Trophoblast cell (in vitro differentiated cells and primary cell): ENCODE measurements at regions not wholly inside any gene's neighbourhood (a gene's known extent, or its start where the extent isn't known, plus 50 kb on each side); places are given as distances from the start of the nearest gene placed in this dataset.

Experiments used
- DNase-seq, 2 donors: peaks; one replicate each; pipeline ENCODE4 v3.0.0-alpha.2; 2016
- H2AFZ ChIP-seq: 2 replicates; pipeline ENCODE4 v1.6.1; 2013; ENCODE audit warnings: low read length, moderate library complexity, mild to moderate bottlenecking; ENCODE audit not compliant: insufficient read depth, poor library complexity
- H2AK5ac ChIP-seq: 2 replicates; pipeline ENCODE4 v1.6.1; 2013; ENCODE audit warnings: mild to moderate bottlenecking, low read length
- H2BK120ac ChIP-seq: 2 replicates; pipeline ENCODE4 v1.6.1; 2013; ENCODE audit warnings: low read length, mild to moderate bottlenecking, moderate library complexity; ENCODE audit not compliant: insufficient read depth, poor library complexity
- H2BK12ac ChIP-seq: 2 replicates; pipeline ENCODE4 v1.6.1; 2013; ENCODE audit warnings: mild to moderate bottlenecking, low read length, moderate library complexity
- H2BK5ac ChIP-seq: 2 replicates; pipeline ENCODE4 v1.6.1; 2013; ENCODE audit warnings: low read length, low read depth, moderate library complexity, mild to moderate bottlenecking; ENCODE audit not compliant: poor library complexity
- H3K14ac ChIP-seq: 2 replicates; pipeline ENCODE4 v1.6.1; 2013; ENCODE audit warnings: mild to moderate bottlenecking, low read length
- H3K18ac ChIP-seq: 2 replicates; pipeline ENCODE4 v1.6.1; 2013; ENCODE audit warnings: mild to moderate bottlenecking, low read length
- H3K23ac ChIP-seq: 2 replicates; pipeline ENCODE4 v1.6.1; 2013; ENCODE audit warnings: low read length
- H3K27ac ChIP-seq: 2 replicates; pipeline ENCODE4 v1.5.1; 2013; ENCODE audit warnings: low read depth, mild to moderate bottlenecking, inconsistent platforms, low read length, moderate library complexity
- H3K27me3 ChIP-seq: 2 replicates; pipeline ENCODE4 v1.6.1; 2013; ENCODE audit warnings: inconsistent platforms, mild to moderate bottlenecking, low read length, moderate library complexity; ENCODE audit not compliant: insufficient read depth
- H3K36me3 ChIP-seq, 2 experiments: 1 replicate in 1 of 2; 2 replicates in 1 of 2; pipeline ENCODE4 v1.6.1; 2013; ENCODE audit warnings: low read length in 2 of 2, mild to moderate bottlenecking in 2 of 2, moderate library complexity in 1 of 2; ENCODE audit not compliant: insufficient read depth in 2 of 2, control insufficient read depth in 1 of 2
- H3K4ac ChIP-seq: 2 replicates; pipeline ENCODE4 v1.6.1; 2013; ENCODE audit warnings: low read depth, mild to moderate bottlenecking, low read length, moderate library complexity
- H3K4me1 ChIP-seq, 2 experiments: 1 replicate in 1 of 2; 2 replicates in 1 of 2; pipeline ENCODE4 v1.6.1; 2013; ENCODE audit warnings: low read length in 2 of 2, mild to moderate bottlenecking in 2 of 2, moderate library complexity in 1 of 2; ENCODE audit not compliant: insufficient read depth in 2 of 2, control insufficient read depth in 1 of 2
- H3K4me2 ChIP-seq: 2 replicates; pipeline ENCODE4 v1.6.1; 2013; ENCODE audit warnings: inconsistent platforms, mild to moderate bottlenecking, low read length, moderate library complexity
- H3K4me3 ChIP-seq: 2 replicates; pipeline ENCODE4 v1.5.1; 2013; ENCODE audit warnings: mild to moderate bottlenecking, low read depth, low read length, inconsistent platforms
- H3K79me1 ChIP-seq: one replicate; pipeline ENCODE4 v1.6.1; 2013; ENCODE audit warnings: low read length
- H3K79me2 ChIP-seq: 2 replicates; pipeline ENCODE4 v1.6.1; 2013; ENCODE audit warnings: low read length, mild to moderate bottlenecking; ENCODE audit not compliant: control insufficient read depth, insufficient read depth, poor library complexity
- H3K9ac ChIP-seq: 2 replicates; pipeline ENCODE4 v1.6.1; 2013; ENCODE audit warnings: mild to moderate bottlenecking, low read length
- H3K9me3 ChIP-seq: 2 replicates; pipeline ENCODE4 v1.6.1; 2013; ENCODE audit warnings: low read depth, mild to moderate bottlenecking, control low read depth, inconsistent platforms, low read length; ENCODE audit not compliant: insufficient read depth
- H4K12ac ChIP-seq: 2 replicates; pipeline ENCODE4 v1.6.1; 2013; ENCODE audit warnings: low read depth, mild to moderate bottlenecking, low read length, moderate library complexity
- H4K8ac ChIP-seq: 2 replicates; pipeline ENCODE4 v1.6.1; 2013; ENCODE audit warnings: low read depth, mild to moderate bottlenecking, low read length, moderate library complexity
- H4K91ac ChIP-seq: one replicate; pipeline ENCODE4 v1.6.1; 2013; ENCODE audit warnings: low read depth, mild to moderate bottlenecking, low read length, moderate library complexity
- WGBS: extraction: QIAGEN DNeasy Blood & Tissue Kit; methylation state at CpG from one replicate; pipeline ENCODE4 v1.1.7; 2013; ENCODE audit warnings: missing lambda C conversion rate; ENCODE audit not compliant: insufficient read length, insufficient coverage; ENCODE audit errors: extremely low coverage; 5-methylcytosine and 5-hydroxymethylcytosine counted together

GRCh38 chr5:128673000-128673399 is 135.0 kb upstream of the FBN2 start:
- DNase-seq: no peak
- no peaks in the 10 kb centered on the region for H3K36me3 ChIP-seq
- no peaks in the 10 kb centered on the region for H3K9me3 ChIP-seq
- no peak overlapping the region for H2AFZ ChIP-seq
- no peak overlapping the region for H4K91ac ChIP-seq
- H2AK5ac ChIP-seq: no peak overlapping the region
- WGBS: no CpG with 5 or more reads among the region's 3 CpGs
- no peak overlapping the region for H2BK120ac ChIP-seq
- no peak overlapping the region for H3K27ac ChIP-seq
- H4K8ac ChIP-seq: no peak overlapping the region
- no peak overlapping the region for H3K4me3 ChIP-seq
- no peaks in the 10 kb centered on the region for H3K79me2 ChIP-seq
- H2BK12ac ChIP-seq: no peak overlapping the region
- H3K18ac ChIP-seq: no peak overlapping the region
- H3K79me1 ChIP-seq: no peaks in the 10 kb centered on the region
- H3K4me2 ChIP-seq: no peak overlapping the region
- H3K14ac ChIP-seq: no peak overlapping the region
- no peaks in the 10 kb centered on the region for H3K4me1 ChIP-seq
- no peak overlapping the region for H3K23ac ChIP-seq
- H3K27me3 ChIP-seq: no peaks in the 10 kb centered on the region
- H4K12ac ChIP-seq: no peak overlapping the region
- H3K4ac ChIP-seq: no peak overlapping the region
- no peak overlapping the region for H3K9ac ChIP-seq
- H2BK5ac ChIP-seq: no peak overlapping the region

- no peak overlapping the region for H2AK5ac ChIP-seq
- H3K4ac ChIP-seq: no peak overlapping the region
- no peak overlapping the region for H3K4me2 ChIP-seq
- no peaks in the 10 kb centered on the region for H3K79me2 ChIP-seq
- H3K14ac ChIP-seq: no peak overlapping the region
- no peak overlapping the region for H3K18ac ChIP-seq
- no peak overlapping the region for H2BK12ac ChIP-seq
- H2BK5ac ChIP-seq: no peak overlapping the region
- no peaks in the 10 kb centered on the region for H3K27me3 ChIP-seq
- no peak for DNase-seq
- H3K9me3 ChIP-seq: no peaks in the 10 kb centered on the region
- H3K23ac ChIP-seq: no peak overlapping the region
- H3K4me3 ChIP-seq: no peak overlapping the region
- WGBS: no CpG with 5 or more reads among the region's 1 CpG
- no peak overlapping the region for H3K9ac ChIP-seq
- no peak overlapping the region for H3K27ac ChIP-seq
- no peaks in the 10 kb centered on the region for H3K79me1 ChIP-seq
- H2AFZ ChIP-seq: no peak overlapping the region
- no peak overlapping the region for H4K12ac ChIP-seq
- H2BK120ac ChIP-seq: no peak overlapping the region
- no peaks in the 10 kb centered on the region for H3K4me1 ChIP-seq
- no peaks in the 10 kb centered on the region for H3K36me3 ChIP-seq
- no peak overlapping the region for H4K91ac ChIP-seq
- H4K8ac ChIP-seq: no peak overlapping the region
Measured at GRCh38 chr5:128673411-128673957, 135.4 kb upstream of the FBN2 start.

GRCh38 chr5:128673970-128674369 is 135.9 kb upstream of the FBN2 start:
- Histone ChIP-seq H3K27ac (no peak overlapping the region), H4K8ac (no peak overlapping the region), H2BK120ac (no peak overlapping the region), H3K4ac (no peak overlapping the region), H3K36me3 (no peaks in the 10 kb centered on the region), H4K12ac (no peak overlapping the region), H3K23ac (no peak overlapping the region), H3K18ac (no peak overlapping the region), H3K4me1 (no peaks in the 10 kb centered on the region), H2AFZ (no peak overlapping the region), H4K91ac (no peak overlapping the region), H3K14ac (no peak overlapping the region), H3K4me2 (no peak overlapping the region), H2BK12ac (no peak overlapping the region), H3K27me3 (no peaks in the 10 kb centered on the region), H3K9ac (no peak overlapping the region), H3K79me1 (no peaks in the 10 kb centered on the region), H3K79me2 (no peaks in the 10 kb centered on the region), H2BK5ac (no peak overlapping the region), H3K9me3 (no peaks in the 10 kb centered on the region), H2AK5ac (no peak overlapping the region), H3K4me3 (no peak overlapping the region)
- no CpG with 5 or more reads among the region's 3 CpGs for WGBS
- no peak for DNase-seq

GRCh38 chr5:128674837-128675446 is 136.9 kb upstream of the FBN2 start:
- Histone ChIP-seq H3K79me1 (no peaks in the 10 kb centered on the region), H3K79me2 (no peaks in the 10 kb centered on the region), H3K23ac (no peak overlapping the region), H2AK5ac (no peak overlapping the region), H3K36me3 (no peaks in the 10 kb centered on the region), H3K9ac (no peak overlapping the region), H4K91ac (no peak overlapping the region), H2BK120ac (no peak overlapping the region), H3K27me3 (no peaks in the 10 kb centered on the region), H2AFZ (no peak overlapping the region), H3K27ac (no peak overlapping the region), H4K12ac (no peak overlapping the region), H3K14ac (no peak overlapping the region), H2BK12ac (no peak overlapping the region), H3K4me2 (no peak overlapping the region), H3K4me3 (no peak overlapping the region), H3K4me1 (no peaks in the 10 kb centered on the region), H3K18ac (no peak overlapping the region), H4K8ac (no peak overlapping the region), H3K9me3 (no peaks in the 10 kb centered on the region), H3K4ac (no peak overlapping the region), H2BK5ac (no peak overlapping the region)
- no CpG with 5 or more reads among the region's 3 CpGs for WGBS
- peak; percentile 59 to 85 for DNase-seq
